ENCODE measurements at regions not wholly inside any gene's neighbourhood (a gene's known extent, or its start where the extent isn't known, plus 50 kb on each side); places are given as distances from the start of the nearest gene placed in this dataset.
A peak's percentile ranks its signal among the peaks of the same experiment; 100 is the strongest.
"Not testable (repeated sequence)": the region's sequence is repeated elsewhere in the genome, so short reads cannot be mapped to it uniquely, and the experiment has no call there.

- no peak for DNase-seq
Observed at GRCh38 chr1:232335741-232336293, 294.1 kb downstream of the SIPA1L2 start.

- DNase-seq = no peak
Observed at GRCh38 chr1:232335261-232335660, 294.7 kb downstream of the SIPA1L2 start.

- DNase-seq = no peak
Observed at GRCh38 chr1:232334811-232335210, 295.1 kb downstream of the SIPA1L2 start.

GRCh38 chr1:232334246-232334645 lies 295.7 kb downstream of the SIPA1L2 start:
- DNase-seq = no peak

- no peak for DNase-seq
Observed at GRCh38 chr1:232333419-232333767, 296.5 kb downstream of the SIPA1L2 start.

GRCh38 chr1:232332710-232333418 lies 297.1 kb downstream of the SIPA1L2 start:
- DNase-seq = not testable (repeated sequence)

- no peak for DNase-seq
Observed at GRCh38 chr1:232329103-232329813, 300.7 kb downstream of the SIPA1L2 start.

- DNase-seq = peak; percentile 11
Observed at GRCh38 chr1:232328486-232329102, 301.3 kb downstream of the SIPA1L2 start.

GRCh38 chr1:232327899-232328298 lies 302.0 kb downstream of the SIPA1L2 start:
- DNase-seq = no peak

GRCh38 chr1:232327269-232327668 lies 302.7 kb downstream of the SIPA1L2 start:
- DNase-seq = no peak

GRCh38 chr1:232322162-232322734 lies 307.7 kb downstream of the SIPA1L2 start:
- no peak for DNase-seq

GRCh38 chr1:232319518-232320210 lies 310.3 kb downstream of the SIPA1L2 start:
- DNase-seq = no peak

- DNase-seq = no peak
Observed at GRCh38 chr1:232319072-232319471, 310.9 kb downstream of the SIPA1L2 start.

GRCh38 chr1:232318143-232318542 lies 311.8 kb downstream of the SIPA1L2 start:
- DNase-seq = no peak

GRCh38 chr1:232317350-232317749 lies 312.6 kb downstream of the SIPA1L2 start:
- DNase-seq = no peak

- DNase-seq = peak; percentile 34
Observed at GRCh38 chr1:232316864-232317263, 313.1 kb downstream of the SIPA1L2 start.

- DNase-seq = not testable (repeated sequence)
Observed at GRCh38 chr1:232313876-232314275, 316.1 kb downstream of the SIPA1L2 start.

- no peak for DNase-seq
Observed at GRCh38 chr1:232310541-232310940, 319.4 kb downstream of the SIPA1L2 start.

GRCh38 chr1:232308616-232309015 lies 321.3 kb downstream of the SIPA1L2 start:
- DNase-seq = no peak

- DNase-seq = no peak
Observed at GRCh38 chr1:232307296-232308017, 322.5 kb downstream of the SIPA1L2 start.

GRCh38 chr1:232306269-232306961 lies 323.5 kb downstream of the SIPA1L2 start:
- DNase-seq = no peak

Data from EL (cell line).